Superior temporal gyrus (tissue), 1 donor: ENCODE measurements at regions not wholly inside any gene's neighbourhood (a gene's known extent, or its start where the extent isn't known, plus 50 kb on each side); places are given as distances from the start of the nearest gene placed in this dataset.
"Not testable (repeated sequence)": the region's sequence is repeated elsewhere in the genome, so short reads cannot be mapped to it uniquely, and the experiment has no call there.

Experiments
- DNase-seq: peaks from one replicate; pipeline ENCODE4 v3.0.0-alpha.2; 2016; ENCODE audit errors: extremely low spot score

DNA sequence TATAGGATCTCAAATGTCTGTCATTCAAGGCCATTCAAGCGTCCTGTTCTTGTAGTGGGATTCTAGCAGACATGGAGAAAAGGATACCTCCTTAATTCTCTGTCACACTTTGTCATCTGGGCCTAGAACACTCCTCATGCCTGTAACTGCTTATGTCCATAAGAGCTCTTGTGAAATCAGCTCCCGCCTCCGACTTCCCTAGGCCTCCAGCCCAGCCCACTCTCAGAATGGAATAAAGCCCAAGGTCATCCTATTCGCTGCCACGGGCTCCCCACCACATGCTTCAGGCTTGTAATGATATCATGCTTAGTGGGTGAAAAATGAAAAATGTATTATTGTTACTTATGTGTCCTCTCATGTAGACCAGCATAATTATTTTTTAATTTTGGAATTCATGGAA, 632.5 kb downstream of the ISL1 start:
- DNase-seq, result no peak

DNA sequence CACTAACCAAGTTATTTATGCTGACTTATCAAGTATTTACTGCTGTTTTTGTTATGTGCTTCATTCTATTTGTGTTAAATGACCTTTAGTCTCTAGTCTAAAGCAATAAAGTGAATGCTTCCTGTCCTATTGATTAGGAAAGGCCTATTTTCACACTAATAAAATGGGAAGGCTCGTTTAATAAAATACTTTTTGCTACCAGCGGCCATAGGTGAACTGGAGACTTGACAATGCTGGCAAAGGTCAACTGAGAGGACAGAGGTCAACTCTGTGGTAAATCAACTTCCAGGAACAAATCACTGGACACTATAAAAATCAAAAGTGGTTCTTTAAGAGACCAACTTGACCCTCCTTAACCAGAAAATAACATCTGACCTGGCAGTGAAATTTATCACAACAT, 634.3 kb downstream of the ISL1 start:
- DNase-seq, result no peak

- DNase-seq, result no peak
Measured at GRCh38 chr5:52024359-52024758, 641.1 kb downstream of the ISL1 start.

- not testable (repeated sequence) for DNase-seq
Measured at GRCh38 chr5:52029836-52030235, 646.6 kb downstream of the ISL1 start.

GRCh38 chr5:52041842-52042241, 658.6 kb downstream of the ISL1 start:
- no peak for DNase-seq

DNA sequence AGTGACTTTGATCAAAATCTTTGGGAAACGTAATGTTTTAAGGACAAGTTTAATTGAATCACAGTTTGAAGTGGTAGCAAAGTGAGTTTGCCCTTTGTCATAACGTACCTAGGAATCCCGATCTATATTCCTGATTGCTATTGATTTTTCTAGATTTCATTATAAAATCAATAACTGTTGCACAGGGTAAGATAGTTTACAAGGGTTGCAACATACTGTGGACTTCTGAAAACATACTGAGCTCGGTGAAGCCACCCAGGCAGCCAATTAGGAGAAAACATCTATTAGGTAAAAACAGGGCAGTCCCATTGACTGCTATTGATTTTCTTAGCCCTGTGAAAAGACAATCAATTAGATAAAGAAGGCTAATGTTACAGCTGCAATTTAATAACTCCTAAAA, 659.9 kb downstream of the ISL1 start:
- no peak for DNase-seq

DNA sequence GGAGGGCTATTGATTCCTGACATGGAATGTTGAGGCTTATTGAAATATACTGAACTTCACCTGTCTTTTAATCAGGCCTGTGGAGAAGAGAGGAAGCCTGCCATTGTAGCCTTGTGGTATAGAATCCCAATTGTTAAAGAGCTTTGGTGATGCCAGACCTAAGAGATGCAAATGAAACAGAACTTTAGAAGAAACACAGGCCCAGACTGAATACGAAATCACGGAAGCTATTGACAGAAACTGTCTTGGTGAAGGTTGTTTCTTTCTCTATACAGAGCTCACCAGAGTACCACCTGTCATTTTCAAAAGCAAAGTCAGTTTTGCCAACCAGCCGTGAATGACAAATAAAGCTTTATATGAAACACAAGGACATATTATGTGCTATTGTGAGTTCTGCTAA, 660.3 kb downstream of the ISL1 start:
- DNase-seq, result no peak

DNA sequence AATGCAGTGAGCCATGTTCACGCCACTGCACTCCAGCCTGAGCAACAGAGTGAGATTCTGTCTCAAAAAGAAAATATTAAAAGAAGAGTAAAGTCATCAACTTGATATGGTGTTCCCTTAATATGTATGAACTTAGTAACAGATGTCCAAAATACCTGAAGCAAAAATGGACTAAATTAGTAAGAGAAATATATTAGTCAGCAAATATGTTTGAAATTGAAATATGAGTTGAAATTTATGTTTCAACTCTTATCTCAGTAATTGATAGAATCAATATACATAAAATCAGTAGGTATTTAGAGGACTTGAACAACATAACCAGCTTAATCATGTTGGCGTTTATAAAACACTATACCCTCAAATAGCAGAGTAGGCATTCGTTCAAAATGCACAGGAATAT, 668.5 kb downstream of the ISL1 start:
- no peak for DNase-seq

- DNase-seq, result no peak
Measured at GRCh38 chr5:52063186-52063585, 679.9 kb downstream of the ISL1 start.

DNA sequence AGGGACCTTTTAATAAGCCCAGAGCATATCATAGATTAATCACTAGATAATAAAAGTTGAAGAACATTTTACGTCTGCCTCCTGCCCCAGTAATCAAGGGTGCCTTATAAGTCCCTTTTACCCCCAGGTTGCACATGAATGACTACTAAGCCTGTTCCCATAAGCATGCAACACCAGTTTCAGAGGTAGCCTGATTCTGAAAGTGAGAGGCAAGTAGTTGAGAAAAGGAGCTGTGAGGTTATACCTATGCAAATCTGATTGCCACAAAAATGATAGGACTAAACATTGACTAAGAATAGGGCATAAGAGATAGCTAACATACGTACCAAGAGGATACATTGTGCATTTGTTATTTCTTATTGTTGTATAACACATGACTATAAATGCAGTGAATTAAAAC, 681.9 kb downstream of the ISL1 start:
- no peak for DNase-seq

DNA sequence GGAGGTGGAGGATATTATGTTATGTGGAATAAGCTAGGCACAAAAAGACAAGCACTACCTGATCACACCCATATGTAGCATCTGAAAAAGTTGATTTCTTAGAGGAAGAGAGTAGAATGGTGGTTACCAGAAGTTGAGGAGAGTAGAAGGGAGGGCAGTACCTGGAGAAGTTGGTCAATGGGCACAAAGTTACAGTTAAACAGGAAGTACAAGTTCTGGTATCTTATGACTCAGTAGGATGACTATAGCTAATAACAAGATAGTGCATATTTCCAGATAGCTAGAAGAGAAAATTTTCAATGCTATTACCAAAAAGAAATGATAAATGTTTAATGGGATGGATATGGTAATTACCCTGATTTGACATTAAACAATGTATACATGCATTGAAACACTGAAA, 686.7 kb downstream of the ISL1 start:
- no peak for DNase-seq

DNA sequence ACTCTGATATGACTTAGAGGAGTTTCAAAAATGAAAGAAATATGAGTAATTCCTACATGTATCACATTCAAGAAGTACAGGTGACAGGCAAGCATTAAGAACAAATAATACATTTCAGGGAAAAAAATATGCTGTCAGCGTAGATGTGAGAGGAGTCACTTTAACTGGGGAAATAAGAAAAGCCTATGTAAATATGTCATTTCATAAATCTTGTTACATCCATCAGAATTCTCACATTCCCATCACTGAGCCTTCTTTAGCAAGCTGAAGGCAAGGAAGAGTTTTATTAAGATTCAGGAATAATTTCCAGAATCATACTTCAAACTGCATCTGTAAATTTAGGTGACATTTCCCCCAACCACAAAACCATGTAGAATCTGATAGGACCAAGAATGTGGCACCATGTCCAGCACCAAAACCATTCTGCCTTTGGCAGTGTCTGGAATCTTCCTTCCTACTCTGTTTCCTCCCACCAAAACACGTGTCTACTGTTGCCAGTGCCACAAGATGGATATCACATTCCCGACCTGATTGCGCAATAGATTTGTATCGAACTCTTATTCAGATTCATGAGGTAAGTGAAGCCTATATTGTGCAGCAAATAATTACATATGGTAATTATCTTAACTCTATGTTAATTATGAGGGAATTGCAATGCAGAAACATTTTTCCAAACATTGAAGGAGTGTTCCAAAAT, 690.9 kb downstream of the ISL1 start:
- DNase-seq, result no peak

DNA sequence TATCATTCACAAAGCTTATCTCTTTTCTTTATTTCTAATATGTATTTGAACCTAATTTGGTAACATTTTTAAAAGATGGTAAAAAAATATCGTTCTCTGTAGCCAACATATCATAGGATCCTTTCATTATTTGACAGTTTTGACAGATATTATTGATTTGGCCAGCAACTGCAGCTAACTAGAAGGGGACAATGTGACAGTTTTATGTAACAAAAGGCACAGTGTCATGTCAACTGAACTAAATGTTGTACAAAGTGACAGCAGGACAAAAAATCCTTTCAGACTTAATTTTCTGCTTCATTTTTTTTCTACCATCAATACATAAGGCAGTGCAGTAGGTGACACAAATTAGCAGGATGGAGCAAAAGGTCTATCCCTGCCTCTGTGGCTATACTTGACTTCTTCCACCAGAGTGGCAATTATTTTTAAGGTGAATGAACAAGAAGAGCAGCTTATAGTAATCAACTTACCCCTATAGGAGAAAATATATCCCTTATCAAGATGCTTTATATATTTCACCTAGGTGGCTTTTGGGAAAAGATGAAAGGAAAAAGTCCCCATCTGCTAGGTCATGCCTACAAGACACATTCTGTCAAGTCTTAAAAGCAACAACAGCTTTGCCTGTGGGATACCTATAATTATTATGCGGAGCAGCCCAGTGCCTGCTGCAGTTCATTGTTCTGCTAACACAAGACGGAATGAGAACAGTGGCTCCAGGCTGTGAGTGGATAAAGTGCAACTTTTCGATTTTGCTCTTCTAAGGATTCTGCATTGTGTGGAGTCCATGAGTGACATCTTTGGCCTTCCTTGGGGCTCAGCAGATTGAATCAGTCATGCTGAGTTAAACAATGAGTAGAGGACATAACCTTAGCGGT, 694.9 kb downstream of the ISL1 start:
- no peak for DNase-seq

DNA sequence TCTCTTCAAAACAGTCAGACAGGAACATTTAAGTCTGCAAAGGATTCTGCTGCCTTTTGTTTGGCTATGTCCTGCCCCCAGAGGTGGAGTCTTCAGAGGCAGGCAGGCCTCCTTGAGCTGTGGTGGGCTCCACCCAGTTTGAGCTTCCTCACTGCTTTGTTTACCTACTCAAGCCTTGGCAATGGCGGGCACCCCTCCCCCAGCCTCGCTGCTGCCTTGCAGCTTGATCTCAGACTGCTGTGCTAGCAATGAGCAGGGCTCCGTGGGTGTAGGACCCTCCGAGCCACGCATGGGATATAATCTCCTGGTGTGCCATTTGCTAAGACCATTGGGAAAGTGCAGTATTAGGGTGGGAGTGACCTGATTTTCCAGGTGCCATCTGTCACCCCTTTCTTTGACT, 685.4 kb upstream of the ITGA1 start:
- not testable (repeated sequence) for DNase-seq

DNA sequence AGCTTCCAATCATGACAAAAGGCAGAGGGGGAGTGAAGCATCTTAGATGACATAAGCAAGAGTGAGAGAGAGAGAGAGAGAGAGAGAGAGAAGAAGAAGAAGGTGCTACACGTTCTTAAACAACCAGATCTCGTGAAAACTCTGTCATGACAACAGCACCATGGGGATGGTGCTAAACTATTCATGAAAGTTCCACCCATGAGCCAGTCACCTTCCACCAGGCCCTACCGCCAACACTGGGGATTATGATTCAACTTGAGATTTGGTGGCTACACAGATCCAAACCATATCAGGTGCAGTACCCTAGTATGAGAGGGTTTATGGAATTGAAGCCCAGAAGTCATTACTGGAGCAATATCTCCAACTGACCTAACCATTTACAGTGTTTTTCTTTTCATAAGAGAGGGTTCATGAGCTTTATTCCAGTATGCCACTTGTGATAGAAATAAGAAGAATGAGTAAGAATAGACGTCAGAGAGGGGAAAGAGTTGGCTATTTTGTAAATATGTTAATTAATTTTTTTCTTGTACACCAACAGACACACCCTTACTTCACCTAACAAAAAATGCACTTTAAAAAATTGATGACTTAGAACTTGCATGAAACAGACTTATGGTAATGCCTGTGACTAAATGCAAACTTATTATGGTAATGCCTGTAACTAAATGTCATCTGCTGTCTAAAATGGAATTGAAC, 680.4 kb upstream of the ITGA1 start:
- no peak for DNase-seq

GRCh38 chr5:52119768-52120167, 667.9 kb upstream of the ITGA1 start:
- DNase-seq, result no peak

DNA sequence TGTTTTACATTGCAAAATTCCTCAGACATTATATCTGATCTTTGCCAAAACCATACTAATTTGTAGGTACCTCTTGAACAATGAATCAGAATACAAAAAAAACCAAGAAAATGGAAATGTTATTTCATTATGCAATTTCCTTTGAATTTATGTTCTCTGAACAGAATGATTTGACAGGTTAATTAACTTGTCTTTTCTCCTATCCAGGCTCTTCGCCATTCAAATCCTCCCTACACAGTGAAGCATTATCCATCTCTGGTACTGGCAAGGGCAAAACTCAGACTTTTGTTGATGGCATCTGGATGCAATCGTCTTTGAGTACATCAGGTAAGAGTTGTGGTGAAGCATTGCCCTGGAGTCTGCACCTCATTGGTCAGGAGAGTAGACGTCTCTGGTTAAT, 655.7 kb upstream of the ITGA1 start:
- DNase-seq, result no peak

DNA sequence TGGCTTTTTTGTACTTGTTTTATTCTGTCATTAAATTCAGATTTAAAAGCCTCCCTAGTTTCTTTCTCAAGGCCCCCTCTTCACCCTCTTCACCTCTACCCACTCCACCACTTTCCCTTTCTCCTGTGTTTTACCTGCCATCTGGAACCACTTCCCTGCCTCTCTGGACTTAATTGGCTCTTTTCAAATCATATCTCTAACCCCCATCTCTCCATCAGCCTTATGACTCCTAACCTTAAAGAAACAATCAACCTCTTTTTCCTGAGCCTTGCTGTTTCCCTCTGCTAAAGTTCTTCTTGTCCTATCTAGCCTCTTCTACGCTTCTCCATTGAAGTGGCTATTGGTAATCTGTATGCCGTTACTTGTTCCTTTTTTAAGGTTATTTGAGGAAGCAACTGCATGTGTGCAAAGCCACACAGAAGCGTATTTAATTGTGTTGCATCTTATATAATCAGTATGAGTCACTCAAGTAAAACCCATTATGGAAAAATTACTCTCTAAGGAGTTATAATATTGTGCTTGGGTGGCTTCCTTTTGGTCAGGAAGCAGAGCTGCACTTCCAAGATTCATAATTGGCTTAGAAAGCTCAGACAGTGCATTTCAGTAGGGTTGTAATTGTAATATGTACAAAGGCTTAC, 653.6 kb upstream of the ITGA1 start:
- peak; percentile 30 for DNase-seq

GRCh38 chr5:52139888-52140615, 647.7 kb upstream of the ITGA1 start:
- DNase-seq, result no peak

DNA sequence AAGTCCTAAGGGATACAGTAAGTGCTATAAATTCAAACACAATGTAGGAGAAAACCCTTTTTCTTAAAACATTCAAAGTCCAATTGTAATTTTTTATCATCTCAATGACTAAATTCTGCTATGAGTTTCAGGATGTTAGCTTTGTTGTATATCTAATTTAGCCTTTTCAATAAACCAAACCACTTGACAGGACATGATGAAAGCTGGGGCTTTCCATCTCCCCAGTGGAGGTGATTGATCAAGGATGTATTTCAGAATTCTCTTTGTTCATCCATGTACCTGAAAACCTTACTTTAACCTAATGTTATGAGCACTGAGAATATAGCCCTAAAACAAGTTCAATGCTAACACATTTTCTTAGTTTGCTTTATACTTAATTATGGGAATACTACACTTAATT, 639.0 kb upstream of the ITGA1 start:
- DNase-seq, result no peak

DNA sequence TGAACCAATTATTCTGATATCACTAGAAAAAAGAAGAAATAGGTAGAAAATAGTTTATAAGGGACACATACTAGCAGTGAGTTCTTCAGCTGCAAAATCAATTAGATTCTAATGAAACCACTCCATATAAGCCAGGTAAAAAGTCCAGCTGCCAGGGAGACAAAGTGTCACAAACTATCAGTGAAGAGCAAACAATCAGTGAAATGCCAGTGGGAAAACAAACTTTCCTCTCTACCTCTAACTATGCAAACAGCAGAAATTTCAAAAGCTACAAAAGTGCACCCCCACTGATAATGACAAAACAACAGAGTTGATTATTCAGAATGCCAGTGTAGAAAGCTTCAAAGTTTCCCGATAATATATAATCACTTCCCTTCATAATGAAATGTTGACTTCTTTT, 637.2 kb upstream of the ITGA1 start:
- DNase-seq, result no peak

- not testable (repeated sequence) for DNase-seq
Measured at GRCh38 chr5:52156809-52157208, 630.9 kb upstream of the ITGA1 start.
